IMR-90 (cell line): ENCODE measurements at regions not wholly inside any gene's neighbourhood (a gene's known extent, or its start where the extent isn't known, plus 50 kb on each side); places are given as distances from the start of the nearest gene placed in this dataset.
A peak's percentile ranks its signal among the peaks of the same experiment; 100 is the strongest.

Source experiments
- BHLHE40 ChIP-seq: fragments of 150-350 bp; IDR thresholded peaks from 2 replicates; pipeline ENCODE4 v1.6.1; 2016; ENCODE audit warnings: mild to moderate bottlenecking, low read depth, low read length
- CEBPB ChIP-seq: IDR thresholded peaks from 2 replicates; pipeline ENCODE4 v1.6.1; 2012; ENCODE audit warnings: low read depth, low read length, improper control_type of control experiment
- CTCF ChIP-seq: conservative IDR thresholded peaks from 2 replicates; pipeline ENCODE4 v1.5.1; 2012; ENCODE audit warnings: mild to moderate bottlenecking, low read depth, low read length, improper control_type of control experiment
- ELK1 ChIP-seq: fragments of 150-350 bp; IDR thresholded peaks from 2 replicates; pipeline ENCODE4 v1.6.1; 2016; ENCODE audit warnings: low read depth, mild to moderate bottlenecking, low read length, moderate library complexity, borderline replicate concordance
- FOS ChIP-seq: fragments of 150-350 bp; IDR thresholded peaks from 2 replicates; pipeline ENCODE4 v1.6.1; 2016; ENCODE audit warnings: low read depth, low read length
- MAZ ChIP-seq: IDR thresholded peaks from 2 replicates; pipeline ENCODE4 v1.6.1; 2012; ENCODE audit warnings: low read depth, mild to moderate bottlenecking, low read length, improper control_type of control experiment, moderate library complexity, borderline replicate concordance
- NFE2L2 ChIP-seq: fragments of 150-350 bp; IDR thresholded peaks from 2 replicates; pipeline ENCODE4 v1.6.1; 2016; ENCODE audit warnings: low read depth, mild to moderate bottlenecking, low read length
- POLR2A ChIP-seq: IDR thresholded peaks from 2 replicates; pipeline ENCODE4 v1.6.1; 2012; ENCODE audit warnings: mild to moderate bottlenecking, low read depth, low read length
- RFX5 ChIP-seq: IDR thresholded peaks from 2 replicates; pipeline ENCODE4 v1.8.0; 2012; ENCODE audit warnings: low read depth, mild to moderate bottlenecking, low read length, moderate library complexity
- SMC3 ChIP-seq: fragments of 150-350 bp; IDR thresholded peaks from 2 replicates; pipeline ENCODE4 v1.6.1; 2016; ENCODE audit warnings: low read depth, mild to moderate bottlenecking, antibody characterized with exemption, low read length, moderate library complexity
- USF2 ChIP-seq: fragments of 150-350 bp; IDR thresholded peaks from 2 replicates; pipeline ENCODE4 v1.6.1; 2017; ENCODE audit warnings: mild to moderate bottlenecking, antibody characterized with exemption, low read length, low read depth

DNA sequence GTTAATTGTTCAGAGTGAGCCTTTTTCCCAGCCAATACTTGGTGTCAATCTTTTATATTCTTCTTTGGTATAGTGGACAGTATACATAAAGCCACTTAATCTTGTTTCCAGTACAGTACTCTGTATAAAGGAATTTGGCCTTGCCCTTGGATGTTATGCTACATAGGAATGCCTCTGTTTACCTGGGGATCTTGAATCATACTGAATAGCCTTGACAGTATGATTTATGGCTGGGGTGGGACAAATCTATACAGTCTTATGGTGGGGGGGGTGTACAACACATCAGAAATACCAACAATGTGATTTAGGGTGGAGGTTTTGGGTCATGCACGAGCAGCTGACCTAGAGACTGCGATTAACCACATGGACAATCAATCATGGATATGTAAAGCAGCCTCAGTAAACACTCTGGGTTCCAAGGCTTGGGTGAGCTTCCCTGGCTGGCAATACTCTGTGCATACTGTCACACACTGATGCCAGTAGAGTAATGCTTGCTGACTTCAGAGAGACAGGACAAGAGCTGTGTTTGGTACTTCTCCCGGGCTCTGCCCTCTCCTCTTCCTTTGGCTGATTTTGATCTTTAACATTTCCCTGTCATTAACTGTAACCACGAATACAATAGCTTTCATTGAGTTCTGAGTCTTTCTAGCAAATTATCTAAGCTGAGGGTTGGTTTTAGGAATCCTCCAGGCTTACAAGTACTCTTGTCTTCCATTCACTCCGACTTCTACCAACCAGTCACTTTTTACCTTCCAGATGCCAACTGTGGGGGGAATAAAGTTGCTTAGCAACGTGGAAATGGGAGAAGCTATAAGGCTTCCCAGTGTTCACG is 84.6 kb downstream of the IARS1 start:
- TF ChIP-seq POLR2A (no peak), CTCF (no peak), MAZ (no peak), CEBPB (no peak), ELK1 (no peak), USF2 (no peak), SMC3 (no peak), RFX5 (no peak), FOS (no peak), BHLHE40 (peak; percentile 8; the same call in 1 of the 2 replicates), NFE2L2 (no peak)
